Activated CD4-positive, alpha-beta T cell treated with anti-CD3 and anti-CD28 coated beads, Interleukin-10, Interleukin-2, amounts not matched to agents 100 ng/mL and 50 ng/mL, durations not matched to agents 16 hours and 8 hours (primary cell): ENCODE measurements at regions not wholly inside any gene's neighbourhood (a gene's known extent, or its start where the extent isn't known, plus 50 kb on each side); places are given as distances from the start of the nearest gene placed in this dataset.
"Not testable (repeated sequence)": the region's sequence is repeated elsewhere in the genome, so short reads cannot be mapped to it uniquely, and the experiment has no call there.

ENCODE experiments used
- DNase-seq: peaks from one replicate; pipeline ENCODE4 v3.0.0-alpha.2; 2020

DNA sequence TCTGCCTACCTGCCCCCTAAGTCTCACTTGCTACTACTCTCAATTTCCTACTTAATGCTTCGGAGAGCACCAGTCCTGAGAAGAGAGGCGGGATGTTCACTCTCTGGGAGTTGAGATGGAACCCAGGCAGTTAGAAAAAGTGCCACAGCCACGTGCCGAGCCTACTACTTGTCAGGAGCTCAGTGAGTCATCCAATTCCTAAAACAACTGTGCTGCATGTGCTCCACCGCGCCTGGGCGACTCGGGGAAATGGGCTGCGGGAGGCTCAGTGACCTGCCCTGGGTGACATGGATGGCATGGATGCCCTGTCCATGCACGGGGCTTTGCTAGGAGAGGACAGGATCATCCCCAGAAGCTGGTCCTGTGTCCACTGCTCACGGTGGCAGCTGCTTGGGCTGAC is 2884.2 kb downstream of the RPIA start:
- DNase-seq = not testable (repeated sequence)

DNA sequence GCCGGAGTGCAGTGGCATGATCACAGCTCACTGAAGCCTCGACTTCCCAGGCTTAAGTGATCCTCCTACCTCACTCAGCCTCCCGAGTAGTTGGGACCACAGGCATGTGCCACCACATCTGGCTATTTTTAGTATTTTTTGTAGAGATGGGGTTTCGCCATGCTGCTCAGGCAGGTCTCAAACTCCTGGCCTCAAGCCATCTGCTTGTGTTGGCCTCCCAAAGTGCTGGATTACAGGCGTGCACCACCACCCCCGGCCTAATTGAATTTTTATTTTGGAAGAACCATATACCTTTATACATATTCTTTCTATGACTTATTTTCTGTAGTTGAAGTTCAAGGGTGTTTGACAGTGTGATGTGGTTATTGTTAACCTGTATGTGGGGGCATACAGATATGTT is 2885.9 kb downstream of the RPIA start:
- not testable (repeated sequence) for DNase-seq

DNA sequence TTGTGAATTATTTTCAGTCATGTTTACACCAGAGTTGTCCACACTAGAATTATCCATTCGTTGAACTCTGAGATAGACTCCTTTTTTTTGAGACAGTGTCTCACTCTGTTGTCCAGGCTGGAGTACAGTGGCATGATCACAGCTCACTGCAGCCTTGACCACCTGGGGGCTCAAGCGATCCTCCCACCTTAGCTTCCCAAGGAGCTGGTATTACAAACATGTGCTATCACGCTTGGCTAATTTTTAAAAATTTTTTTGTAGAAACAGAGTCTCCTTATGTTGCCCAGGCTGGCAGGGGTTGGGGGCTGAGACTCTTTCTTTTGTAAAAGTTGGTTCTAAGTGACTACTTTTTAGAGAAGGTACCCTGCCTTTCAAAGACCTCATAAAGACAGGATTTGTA is 2887.2 kb downstream of the RPIA start:
- DNase-seq = not testable (repeated sequence)

DNA sequence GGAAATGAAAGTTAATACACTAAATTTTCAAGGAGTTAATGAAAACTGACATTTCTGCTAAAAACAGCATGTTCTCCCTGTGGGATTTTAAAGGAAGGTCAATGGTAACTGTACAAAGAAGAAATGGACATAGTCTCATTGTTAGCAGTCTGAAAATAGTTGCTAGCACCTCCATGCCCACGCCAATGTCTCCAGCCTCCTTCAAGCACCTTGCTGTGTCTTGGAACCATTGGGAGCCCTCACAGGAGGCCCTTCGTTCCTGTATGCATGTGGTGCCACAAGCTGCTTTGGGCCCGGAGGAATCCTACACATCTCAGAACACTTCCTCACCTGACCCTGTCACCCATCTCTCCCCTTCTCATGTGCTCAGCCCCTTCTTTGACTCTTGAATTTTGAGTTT is 2888.1 kb downstream of the RPIA start:
- not testable (repeated sequence) for DNase-seq

DNA sequence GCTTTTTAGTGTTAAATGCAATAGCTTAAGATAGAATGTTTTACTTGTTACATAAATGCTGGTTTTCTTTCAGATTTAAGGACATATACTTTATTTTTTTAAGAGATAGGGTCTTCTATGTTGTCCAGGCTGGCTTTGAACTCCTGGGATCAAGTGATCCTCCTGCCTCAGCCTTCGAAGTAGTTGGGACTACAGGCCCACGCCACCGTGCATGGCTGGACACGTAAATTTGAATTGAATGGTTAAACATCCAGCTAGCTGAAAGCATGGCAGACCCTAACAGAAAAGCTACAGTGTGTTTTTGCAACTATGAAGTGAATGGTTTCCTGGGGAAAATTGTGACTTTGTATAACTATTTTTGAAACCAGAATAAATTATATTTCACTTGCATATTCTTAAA is 2888.6 kb downstream of the RPIA start:
- not testable (repeated sequence) for DNase-seq

DNA sequence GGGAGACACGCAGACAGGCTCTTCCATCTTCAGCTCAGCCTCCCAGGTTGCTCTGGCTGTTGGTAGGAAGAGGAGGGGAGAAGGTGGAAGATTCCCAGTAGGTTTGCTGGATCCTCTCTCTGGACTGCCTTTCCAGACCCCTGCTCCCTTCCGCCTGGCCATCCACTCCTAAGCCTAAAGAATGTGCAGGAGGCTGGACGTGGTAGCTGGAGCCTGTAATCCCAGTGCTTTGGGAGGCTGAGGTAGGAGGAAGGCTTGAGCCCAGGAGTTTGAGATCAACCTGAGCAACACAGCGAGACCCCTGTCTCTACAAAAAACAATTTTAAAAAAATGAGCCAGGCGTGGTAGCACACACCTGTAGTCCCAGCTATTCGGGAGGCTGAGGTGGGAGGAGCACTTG is 2895.6 kb downstream of the RPIA start:
- not testable (repeated sequence) for DNase-seq

DNA sequence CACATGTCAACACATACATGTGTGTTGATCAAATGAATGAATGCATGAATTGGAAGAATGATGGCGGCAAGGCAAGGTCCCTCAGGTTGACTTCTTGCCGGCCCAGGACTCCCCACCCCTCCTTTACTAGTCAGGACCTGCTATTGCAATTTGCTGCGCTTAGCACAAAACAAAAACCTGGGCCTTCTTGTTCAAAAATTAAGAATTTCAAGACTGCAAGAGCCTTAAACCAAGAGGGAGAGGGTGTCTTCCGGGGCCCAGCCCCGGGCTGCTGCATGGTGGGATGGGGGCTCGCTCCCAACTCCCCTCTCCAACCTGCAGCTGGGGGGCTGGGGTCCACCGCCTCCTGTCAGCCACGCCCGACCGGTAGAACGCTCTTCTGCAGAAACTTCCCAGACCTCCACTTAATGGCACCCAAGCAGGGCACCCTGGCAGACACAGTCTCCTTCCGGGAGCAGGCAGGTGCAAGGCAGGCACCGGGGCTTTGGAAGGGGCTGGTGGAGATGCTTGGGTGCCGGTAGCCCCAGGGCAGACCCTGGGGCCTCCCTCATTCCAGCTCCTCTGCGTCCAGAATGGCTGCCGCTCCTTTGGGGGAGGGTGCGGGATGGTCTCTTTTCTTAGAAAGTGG is 2896.5 kb downstream of the RPIA start:
- not testable (repeated sequence) for DNase-seq

DNA sequence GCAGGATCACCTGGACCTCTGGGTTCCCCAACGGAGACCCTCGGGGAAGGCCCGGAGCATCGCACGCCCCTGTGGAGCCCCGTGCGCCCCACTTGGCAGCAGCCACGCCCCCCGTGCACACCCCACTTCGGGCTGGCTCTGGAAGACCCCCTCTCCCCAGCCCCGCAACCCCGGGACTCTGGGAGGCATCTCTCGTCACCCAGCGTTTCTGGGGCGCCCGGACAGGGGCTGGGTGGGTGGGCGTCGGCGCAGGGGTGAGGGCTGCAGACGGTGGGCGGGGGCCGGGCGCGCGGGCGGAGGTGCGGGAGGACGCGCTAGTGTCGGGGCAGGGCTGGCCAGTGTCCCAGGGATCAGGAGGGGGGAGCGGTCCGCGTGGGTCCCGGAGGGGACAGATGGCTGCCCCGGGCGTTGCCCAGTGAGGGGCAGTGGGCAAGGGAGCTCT is 2897.3 kb downstream of the RPIA start:
- DNase-seq = not testable (repeated sequence)

DNA sequence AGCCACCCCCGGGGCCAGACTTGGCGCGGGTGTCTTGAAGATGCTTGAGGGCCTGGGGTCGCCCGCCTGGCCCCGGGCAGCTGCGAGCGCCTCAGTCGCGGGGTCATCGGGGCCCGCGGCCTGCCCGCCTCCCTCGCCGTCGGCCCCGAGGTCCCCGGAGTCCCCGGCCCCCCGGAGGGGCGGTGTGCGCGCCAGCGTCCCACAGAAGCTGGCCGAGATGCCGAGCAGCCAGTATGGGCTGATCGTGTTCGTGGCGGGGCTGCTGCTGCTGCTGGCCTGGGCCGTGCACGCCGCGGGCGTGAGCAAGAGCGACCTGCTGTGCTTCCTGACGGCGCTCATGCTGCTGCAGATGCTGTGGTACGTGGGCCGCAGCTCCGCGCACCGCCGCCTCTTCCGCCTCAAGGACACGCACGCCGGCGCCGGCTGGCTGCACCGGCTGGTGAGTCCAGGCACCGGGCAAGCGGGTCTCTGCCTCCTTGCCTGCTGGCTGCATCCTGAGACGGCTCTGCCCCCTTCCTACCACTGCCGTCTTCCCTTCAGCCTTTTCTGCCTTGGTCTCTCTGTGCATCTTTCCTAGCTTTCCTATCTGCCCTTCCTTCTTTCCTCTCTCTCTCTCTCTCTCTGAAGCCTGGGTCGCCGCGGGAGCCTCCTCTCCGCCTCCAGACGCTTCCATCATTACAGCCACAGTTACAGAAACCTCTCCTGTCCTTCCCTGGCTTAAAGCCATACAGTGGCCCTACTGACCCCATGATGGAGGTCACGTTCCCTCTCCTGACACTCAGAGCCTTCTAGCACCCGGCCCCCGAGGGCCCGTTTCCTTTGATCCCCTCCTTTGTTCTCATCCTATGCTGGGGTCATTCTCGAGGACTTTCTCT is 2898.2 kb downstream of the RPIA start:
- DNase-seq = not testable (repeated sequence)

DNA sequence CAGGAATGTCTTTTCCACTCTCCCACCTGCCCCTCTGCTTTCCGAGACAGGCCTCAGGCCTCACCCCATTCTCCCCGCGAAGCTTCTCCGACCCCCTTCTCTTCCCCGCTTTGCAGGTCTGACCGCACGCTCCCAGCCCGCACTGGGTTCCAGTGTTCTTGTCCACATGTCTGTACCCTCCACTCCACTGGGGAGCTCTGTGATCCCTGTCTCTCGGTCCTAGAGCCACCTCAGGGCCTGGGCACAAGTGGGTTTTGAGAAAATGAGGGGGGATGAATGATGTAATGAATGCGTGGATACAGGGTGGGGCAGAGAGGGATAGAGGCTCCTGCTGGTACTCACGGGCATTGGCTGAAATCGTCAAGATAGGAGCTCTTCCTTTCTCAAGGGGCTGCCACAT is 2898.9 kb downstream of the RPIA start:
- DNase-seq = not testable (repeated sequence)

DNA sequence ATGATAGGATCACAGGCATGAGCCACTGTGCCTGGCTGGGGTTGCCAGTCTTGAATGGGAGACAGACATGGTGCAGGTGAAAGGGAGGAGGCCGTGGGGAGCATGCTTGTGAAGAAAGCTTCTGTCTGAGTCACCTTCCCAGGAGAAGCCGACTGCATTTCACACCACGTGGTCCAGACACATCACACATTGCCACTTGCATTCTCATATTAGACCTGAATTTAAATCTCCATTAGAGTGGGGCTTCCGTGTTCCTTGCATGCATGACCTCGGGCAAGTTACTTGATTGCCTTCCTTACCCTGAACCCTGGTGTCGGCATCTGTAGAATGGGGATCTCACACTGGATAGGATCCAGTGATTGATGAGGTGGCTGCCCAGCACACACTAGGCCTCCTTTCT is 2899.6 kb downstream of the RPIA start:
- DNase-seq = not testable (repeated sequence)

DNA sequence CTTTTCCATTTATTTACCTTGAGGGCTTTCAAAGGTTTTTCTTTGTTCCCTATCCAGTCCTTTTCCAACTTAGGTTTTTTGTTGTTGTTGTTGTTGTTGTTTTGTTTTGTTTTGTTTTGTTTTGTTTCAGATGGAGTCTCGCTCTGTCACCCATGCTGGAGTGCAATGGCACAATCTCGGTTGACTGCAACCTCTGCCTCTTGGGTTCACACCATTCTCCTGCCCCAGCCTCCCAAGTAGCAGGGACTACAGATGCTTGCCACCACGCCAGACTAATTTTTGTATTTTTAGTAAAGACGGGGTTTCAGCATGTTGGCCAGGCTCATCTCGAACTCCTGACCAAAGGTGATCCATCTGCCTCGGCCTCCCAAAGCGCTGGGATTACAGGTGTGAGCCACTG is 2906.0 kb downstream of the RPIA start:
- DNase-seq = not testable (repeated sequence)

DNA sequence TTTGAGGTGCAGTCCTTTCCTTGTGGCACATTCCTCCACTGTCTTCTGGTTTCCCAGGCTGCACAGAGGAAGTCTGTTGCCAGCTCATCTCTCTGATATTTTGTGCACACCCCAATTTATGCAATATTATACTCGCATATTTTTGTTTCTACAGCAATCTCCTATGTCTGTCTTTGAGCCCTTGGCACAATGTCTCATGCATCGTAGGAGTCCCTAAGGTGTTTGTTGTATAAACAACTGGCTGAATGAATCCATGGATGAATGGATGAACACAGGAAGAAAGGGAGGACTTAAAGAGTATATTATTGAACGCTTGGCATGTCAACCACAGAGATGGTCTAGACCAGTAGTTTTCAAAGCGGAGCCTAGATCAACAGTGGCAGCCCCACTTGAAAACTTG is 2907.0 kb downstream of the RPIA start:
- DNase-seq = not testable (repeated sequence)

DNA sequence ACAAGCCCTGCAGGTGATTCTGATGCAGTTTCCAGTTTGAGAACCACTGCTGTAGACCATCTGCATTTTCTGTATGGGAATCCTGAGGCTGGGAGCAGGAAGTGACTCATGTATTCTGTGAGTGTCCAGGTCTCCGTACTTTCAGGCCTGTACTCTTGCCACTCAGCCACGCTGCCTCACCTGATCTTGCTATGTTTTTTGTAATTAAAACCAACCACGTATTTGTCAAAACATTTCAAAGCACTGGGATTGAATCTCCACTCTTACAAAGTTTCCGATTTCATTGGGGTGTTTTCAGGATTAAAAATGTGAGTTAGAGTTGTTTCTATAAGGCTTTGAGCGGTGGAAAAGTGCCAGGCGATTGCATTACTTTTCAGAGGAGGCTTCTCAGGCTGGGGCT is 2907.5 kb downstream of the RPIA start:
- DNase-seq = not testable (repeated sequence)

DNA sequence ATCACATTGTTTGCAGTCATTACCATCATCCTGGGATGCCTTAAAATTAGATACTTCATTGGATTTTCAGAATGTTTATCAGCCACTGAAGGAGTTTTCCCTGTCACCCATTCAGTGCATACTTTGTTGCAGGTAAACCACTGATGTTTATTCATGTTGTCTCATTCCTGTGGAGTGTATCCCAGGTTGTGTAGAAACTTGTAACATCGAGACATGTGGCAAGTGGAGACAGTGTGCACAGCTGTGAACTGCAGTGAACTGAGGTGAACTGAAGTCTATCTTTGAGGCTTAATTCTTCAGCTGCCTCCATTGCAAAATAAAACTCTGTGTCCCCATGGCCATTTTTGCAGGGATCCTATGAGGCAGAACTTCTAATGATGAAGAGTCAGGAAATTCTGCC is 2911.4 kb downstream of the RPIA start:
- not testable (repeated sequence) for DNase-seq

DNA sequence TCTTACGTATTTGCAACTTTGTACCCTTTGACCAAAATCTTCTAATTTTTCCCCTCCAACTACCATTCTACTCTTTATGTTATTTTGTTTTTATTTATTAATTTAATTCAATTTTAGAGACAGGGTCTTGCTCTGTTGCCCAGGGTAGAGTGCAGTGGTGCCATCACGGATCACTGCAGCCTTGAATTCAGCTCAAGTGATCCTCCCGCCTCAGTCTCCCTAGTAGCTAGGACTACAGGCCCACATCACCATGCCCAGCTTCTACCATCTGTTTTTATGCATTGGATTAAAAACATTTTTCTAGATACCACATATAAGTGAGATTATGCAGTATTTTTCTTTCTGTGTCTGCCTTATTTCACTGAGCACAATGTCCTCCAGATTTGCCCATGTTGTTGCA is 2912.5 kb downstream of the RPIA start:
- DNase-seq = not testable (repeated sequence)

DNA sequence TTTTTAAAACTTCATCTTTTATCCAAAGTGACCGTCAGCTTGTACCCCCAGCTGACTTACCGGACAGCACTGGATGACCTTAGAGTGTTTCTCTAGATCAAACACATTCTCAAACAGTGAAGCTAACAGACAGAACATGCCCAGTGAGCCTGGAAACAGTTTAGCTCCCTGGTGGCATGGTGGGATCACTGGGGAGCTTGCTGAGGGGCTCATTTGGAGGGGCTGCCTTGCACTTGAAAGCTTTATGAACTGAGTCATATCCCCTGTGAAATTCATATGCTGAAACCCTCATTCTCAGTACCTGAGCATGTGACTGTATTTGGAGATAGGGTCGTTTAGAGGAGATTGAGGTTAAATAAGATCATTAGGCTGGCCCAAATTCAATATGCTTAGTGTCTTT is 2913.2 kb downstream of the RPIA start:
- not testable (repeated sequence) for DNase-seq

DNA sequence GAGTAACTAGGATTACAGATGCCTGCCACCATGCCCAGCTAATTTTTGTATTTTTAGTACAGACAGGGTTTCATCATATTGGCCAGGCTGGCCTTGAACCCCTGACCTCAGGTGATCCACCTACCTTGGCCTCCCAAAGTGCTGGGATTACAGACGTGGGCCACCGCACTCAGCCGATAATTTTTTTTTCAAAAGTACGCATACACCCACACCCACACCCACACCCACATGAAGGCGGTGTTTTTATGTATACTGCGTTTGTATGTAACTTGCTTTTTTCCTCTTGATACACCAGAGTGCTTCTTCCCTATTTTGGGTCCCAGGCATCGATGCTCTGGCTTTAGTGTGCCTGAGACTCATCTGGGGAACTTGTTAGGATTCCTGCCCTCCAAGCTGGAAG is 2932.3 kb downstream of the RPIA start:
- DNase-seq = not testable (repeated sequence)

DNA sequence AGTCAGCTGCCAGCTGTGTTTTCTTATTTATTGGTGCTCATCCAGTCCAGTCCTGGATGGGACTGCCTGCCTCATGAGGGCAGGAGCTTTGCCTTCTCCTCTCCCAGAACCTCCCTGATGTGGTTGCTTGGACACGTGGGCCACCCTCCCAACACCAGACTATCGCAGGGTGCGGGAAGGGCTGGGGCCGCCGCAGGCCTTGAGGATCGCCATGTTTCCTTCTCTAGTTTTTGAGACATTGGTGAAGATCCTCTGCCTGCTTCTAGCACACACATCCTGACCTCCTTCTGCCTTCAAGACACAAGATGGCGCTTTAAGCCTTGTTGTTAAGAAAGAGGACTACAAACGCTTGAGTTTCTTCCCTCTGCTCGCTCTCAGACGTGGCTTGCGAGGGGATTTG is 2937.0 kb downstream of the RPIA start:
- not testable (repeated sequence) for DNase-seq

DNA sequence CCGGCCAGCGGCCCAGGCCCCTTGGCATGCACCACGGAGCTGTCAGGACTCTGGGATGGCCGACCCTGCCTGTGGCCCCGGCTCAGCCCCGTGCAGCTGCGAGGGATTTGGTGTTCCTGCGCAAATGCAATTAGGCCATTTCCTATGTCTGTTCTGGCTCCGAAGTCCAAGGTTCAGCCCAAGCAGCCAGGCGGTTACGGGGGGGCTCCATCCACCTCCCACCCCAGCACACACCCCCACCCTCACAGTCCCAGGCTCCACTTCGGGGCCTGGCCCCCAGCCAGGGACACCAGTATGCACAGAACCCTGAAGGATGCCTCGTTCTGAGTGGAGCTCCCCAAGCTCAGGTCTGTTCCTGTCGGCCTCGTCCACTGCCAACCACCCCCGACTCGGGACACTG is 2965.7 kb downstream of the RPIA start:
- not testable (repeated sequence) for DNase-seq

DNA sequence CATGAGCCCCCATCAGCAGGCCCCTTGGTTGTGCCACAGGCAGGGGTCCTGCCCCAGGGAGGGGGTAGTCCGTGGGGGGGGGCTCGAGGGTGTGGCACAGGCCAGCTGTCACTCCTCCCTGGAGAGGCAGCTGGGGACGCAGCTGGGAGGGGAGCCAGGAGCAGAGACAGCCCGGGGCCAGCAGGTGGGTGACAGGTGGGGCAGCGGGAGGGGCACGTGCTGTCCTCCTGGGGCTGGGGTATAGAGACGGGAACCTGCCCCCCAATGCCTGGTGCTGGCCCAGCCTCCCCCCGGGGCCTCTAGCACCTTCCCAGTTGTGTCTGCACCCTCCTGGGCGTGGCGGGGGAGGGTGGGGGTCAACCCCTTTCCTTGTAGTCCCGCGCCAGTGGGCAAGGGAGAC is 2966.9 kb downstream of the RPIA start:
- DNase-seq = not testable (repeated sequence)

DNA sequence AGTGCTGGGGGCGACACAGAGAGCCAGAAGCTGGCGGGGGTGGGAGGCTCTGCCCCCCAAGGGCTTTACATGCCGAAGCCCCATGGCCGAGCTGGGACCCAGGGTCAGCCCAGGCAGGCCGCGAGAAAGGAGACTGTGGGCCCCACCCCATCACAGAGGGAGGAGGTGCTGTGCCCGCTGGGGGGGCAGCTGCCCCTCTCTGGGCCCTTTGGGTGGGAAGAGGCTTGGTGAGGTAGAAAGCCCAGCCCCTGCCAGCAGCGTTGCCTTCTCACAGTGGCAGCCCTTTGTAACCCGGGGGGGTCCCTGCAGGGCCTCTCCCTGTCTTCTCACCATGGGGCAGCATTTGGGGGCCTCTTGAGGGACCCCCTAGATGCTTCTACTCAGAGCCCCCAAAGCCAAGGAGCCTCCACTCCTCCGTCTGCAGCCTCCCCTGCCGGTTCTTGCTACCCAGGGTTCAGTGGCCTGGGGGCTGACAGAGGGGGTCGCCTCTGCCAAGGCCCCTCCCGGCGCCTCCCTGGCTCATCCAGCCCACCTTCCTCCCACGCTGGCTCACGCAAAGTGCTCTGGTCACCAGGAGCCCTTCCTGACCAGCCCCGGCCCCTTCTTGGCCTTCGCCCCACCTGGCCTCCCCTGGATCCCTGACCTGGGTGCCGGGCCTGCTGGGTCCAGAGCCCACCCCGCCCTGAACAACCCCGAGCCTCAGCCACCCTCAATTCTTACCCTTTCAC is 2967.9 kb downstream of the RPIA start:
- not testable (repeated sequence) for DNase-seq

DNA sequence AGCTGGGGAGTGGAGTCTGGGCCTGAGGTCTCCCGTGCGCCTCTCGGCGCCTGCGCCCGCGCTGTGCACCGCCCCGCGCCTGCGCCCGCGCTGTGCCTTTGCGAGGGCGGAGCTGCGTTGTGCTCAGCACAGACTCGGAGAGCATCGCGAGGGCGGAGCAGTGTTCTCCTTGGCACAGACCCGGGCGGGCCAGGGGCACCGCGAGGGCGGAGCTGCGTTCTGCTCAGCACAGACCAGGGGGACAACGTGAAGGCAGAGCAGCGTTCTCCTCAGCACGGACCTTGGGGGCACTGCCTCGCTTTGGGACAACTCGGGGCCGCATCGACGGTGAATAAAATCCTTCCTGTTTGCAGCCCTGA is 2968.4 kb downstream of the RPIA start:
- peak; percentile 5 for DNase-seq

DNA sequence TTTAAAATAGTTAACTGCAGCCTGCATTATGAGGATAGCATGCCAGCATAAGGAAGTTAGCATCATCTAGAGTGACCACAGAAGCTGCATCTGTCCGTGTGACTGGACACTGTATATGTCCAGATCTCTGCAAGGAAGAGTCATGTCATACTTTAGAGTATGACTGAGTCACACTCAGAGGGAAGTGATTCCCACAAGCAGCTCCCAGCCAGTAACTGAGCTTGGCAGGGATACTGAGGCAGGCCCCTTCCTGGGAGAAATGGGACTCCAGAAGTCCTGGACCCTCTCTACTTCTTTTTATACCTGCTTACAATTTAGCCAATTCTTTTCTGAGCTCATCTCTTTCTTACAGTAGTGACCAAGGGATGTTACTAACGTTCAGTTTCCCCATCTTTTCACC is 2975.9 kb downstream of the RPIA start:
- not testable (repeated sequence) for DNase-seq
